ENCODE measurements at regions not wholly inside any gene's neighbourhood (a gene's known extent, or its start where the extent isn't known, plus 50 kb on each side); places are given as distances from the start of the nearest gene placed in this dataset.
"Not testable (repeated sequence)": the region's sequence is repeated elsewhere in the genome, so short reads cannot be mapped to it uniquely, and the experiment has no call there.

DNA sequence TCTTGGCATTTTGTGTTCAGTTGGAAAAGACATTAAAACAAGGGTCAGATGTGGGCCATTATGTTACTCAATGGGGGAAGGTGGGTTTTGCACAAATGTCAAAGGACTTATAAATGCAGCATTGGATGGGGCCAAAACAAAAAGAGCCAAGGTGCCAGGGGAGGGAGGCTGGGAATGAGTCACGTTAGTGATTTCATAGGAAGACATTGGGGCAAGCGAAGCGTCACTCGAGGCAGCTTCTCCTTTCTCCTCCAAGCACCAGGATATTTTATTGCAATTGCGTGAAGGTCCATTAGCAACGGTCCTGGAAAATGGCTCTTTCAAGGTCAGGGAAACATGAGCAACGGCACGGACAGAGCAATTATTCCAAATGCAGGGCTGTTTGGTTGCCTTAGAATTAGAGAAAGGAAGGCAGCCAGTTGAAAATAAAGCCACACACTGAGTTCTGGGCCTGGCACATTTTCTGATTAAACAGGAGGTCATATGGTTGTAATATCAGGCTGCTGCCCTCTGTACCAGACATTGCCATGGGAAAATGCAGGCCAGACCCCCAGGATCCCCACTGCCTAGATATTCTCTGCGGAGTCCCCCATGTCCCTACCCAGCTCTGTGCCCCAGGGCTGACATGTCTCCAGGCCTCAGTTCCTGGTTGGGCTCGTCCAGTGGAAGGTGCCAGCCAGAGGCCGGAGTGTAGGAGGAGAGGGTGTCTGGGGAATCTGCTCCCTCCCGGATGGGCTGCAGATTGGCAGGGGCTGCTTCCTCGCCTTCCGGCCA, 63.3 kb upstream of the NANOS1 start:
- Mint-ChIP-seq H3K27ac (no peak overlapping the region), H3K36me3 (ENCODE audit: low read depth) (peaks cover 7% of the 10 kb centered on the region), H3K4me1 (peaks cover 3% of the 10 kb centered on the region), H3K27me3 (peaks cover 56% of the 10 kb centered on the region), H3K4me3 (no peak overlapping the region)
- ATAC-seq = no peak
- DNase-seq = no peak
- no peaks in the 10 kb centered on the region for H3K9me3 ChIP-seq (ENCODE audit: control insufficient read depth, low read length, poor library complexity, severe bottlenecking)

DNA sequence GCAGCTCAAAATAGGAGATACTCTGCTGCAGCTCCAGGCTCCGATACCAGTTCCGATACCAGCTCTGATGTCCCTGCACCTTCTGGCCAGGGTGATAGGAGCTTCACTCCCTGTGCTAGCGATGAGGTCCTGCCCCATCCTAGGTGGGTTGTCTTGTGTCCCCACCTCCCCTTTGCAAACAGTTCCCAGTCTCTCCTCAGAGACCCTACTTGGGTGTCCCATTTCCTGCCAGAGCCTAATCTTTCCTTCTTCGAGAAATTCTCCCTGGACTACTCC, 62.7 kb upstream of the NANOS1 start:
- Mint-ChIP-seq H3K36me3 (ENCODE audit: low read depth) (peaks cover 7% of the 10 kb centered on the region), H3K27ac (no peak overlapping the region), H3K4me3 (no peak overlapping the region), H3K4me1 (no peaks in the 10 kb centered on the region), H3K27me3 (peaks cover 61% of the 10 kb centered on the region)
- ATAC-seq (no peak), DNase-seq (no peak)
- H3K9me3 ChIP-seq (ENCODE audit: control insufficient read depth, low read length, poor library complexity, severe bottlenecking) = no peaks in the 10 kb centered on the region

DNA sequence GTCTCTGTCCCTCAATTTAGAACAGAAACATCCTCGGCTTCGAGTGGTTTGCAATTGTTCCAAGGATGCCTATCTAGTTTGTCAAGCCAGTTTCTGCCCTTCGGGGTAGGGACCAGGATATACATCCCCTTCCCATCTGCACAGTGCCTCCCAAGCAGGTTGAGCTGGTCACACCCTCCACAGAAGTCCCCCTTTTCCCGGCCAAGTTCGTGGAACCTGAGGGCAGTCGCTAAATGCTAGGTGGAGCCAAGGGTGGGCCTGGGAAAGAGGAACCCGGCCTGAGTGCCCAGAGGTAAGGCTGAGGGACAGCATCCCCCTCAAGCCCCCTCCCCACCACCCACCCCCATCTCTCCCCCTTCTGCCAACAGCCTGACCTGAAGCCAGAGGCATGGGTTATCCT, 62.4 kb upstream of the NANOS1 start:
- no peaks in the 10 kb centered on the region for H3K9me3 ChIP-seq (ENCODE audit: control insufficient read depth, low read length, poor library complexity, severe bottlenecking)
- peaks cover 7% of the 10 kb centered on the region for H3K36me3 Mint-ChIP-seq (ENCODE audit: low read depth)
- H3K27ac Mint-ChIP-seq = no peak overlapping the region
- H3K27me3 Mint-ChIP-seq = peaks cover 64% of the 10 kb centered on the region
- DNase-seq = no peak
- no peaks in the 10 kb centered on the region for H3K4me1 Mint-ChIP-seq
- no peak overlapping the region for H3K4me3 Mint-ChIP-seq
- ATAC-seq = no peak

DNA sequence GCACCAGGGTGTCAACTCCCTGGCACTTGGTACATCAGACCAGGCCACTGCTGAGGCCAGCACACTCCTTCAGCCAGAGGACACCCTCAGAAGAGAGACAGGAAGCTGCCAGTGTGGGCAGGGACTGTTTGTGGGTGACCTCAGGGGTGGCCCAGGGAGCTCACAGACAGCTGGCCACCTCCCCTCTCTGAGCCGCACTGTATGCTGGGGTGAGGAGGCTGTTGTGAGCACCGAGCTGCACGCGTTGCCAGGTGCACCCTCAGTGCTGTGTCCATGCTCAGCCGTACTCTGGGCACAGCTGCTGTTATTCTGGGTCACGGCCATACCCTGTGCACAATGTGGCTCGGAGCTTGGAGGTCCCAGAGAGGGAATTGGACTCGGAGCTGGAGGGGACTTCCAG, 61.5 kb upstream of the NANOS1 start:
- H3K9me3 ChIP-seq (ENCODE audit: control insufficient read depth, low read length, poor library complexity, severe bottlenecking) = no peaks in the 10 kb centered on the region
- H3K27ac Mint-ChIP-seq = no peak overlapping the region
- no peak overlapping the region for H3K4me3 Mint-ChIP-seq
- ATAC-seq (no peak), DNase-seq (no peak)
- H3K27me3 Mint-ChIP-seq = peaks cover 58% of the 10 kb centered on the region
- no peaks in the 10 kb centered on the region for H3K4me1 Mint-ChIP-seq
- H3K36me3 Mint-ChIP-seq (ENCODE audit: low read depth) = peaks cover 7% of the 10 kb centered on the region

DNA sequence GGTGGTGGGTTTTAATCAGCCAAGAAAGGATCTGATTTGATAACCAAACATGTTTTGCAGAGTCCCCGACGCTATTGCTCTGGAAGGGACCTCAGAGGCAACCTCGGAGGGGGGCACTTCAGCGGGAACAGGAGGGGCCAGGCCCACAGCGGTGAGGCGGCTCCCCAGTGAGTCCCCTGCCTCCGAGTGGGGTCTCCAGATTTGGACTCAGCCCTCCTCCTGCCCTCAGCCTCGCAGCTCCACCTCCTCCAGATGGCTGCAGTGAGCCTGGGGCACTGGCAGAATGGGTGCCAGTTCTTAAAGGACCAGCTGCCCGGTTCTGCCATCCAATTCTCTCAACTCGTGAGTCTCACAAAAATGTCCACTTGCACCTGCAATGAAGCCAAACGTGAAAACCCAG, 61.0 kb upstream of the NANOS1 start:
- no peaks in the 10 kb centered on the region for H3K9me3 ChIP-seq (ENCODE audit: control insufficient read depth, low read length, poor library complexity, severe bottlenecking)
- no peak overlapping the region for H3K4me3 Mint-ChIP-seq
- H3K4me1 Mint-ChIP-seq = no peaks in the 10 kb centered on the region
- no peak for ATAC-seq
- peaks cover 7% of the 10 kb centered on the region for H3K36me3 Mint-ChIP-seq (ENCODE audit: low read depth)
- H3K27me3 Mint-ChIP-seq = peaks cover 54% of the 10 kb centered on the region
- H3K27ac Mint-ChIP-seq = no peak overlapping the region
- no peak for DNase-seq

DNA sequence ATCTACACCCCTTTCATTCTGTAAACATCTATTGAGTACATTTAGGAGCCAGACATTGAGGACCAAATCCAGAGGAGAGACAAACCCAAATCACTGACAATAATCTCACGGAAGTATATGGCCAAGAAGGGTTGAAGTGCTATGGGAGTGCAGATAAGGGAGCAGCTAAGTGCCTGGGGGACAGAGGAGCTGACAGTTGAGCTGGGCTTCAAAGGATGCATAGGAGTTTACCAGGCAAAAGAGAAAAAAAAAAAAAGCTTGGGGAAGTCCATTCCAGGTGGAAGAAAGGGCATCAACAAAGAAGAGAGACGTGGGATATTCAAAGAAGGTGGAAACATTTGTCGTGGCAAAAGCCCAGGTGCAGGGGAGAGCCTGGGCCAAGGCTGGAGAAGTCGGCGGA, 60.5 kb upstream of the NANOS1 start:
- DNase-seq (no peak), ATAC-seq (no peak)
- peaks cover 7% of the 10 kb centered on the region for H3K36me3 Mint-ChIP-seq (ENCODE audit: low read depth)
- no peaks in the 10 kb centered on the region for H3K9me3 ChIP-seq (ENCODE audit: control insufficient read depth, low read length, poor library complexity, severe bottlenecking)
- peaks cover 48% of the 10 kb centered on the region for H3K27me3 Mint-ChIP-seq
- no peaks in the 10 kb centered on the region for H3K4me1 Mint-ChIP-seq
- H3K4me3 Mint-ChIP-seq = no peak overlapping the region
- no peak overlapping the region for H3K27ac Mint-ChIP-seq

DNA sequence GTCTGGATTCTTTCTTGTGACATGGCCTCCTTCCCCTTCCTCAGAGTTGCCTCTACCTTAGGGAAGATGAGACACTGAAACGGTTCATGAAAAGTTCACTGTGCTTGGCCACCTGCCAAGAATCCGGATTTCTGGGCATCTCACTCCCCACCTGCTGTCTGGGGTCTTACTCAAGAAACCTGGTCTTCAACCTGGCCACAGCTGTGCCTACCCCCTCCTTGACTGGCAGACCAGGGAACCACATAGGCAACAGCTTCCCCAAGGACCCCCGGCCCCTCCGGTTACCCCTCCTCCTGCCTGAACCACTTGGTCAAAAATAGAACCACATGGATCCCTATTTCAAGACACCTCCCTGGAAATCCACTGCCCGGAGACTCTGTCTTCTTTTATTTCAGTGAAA, 58.7 kb upstream of the NANOS1 start:
- no peak for DNase-seq

DNA sequence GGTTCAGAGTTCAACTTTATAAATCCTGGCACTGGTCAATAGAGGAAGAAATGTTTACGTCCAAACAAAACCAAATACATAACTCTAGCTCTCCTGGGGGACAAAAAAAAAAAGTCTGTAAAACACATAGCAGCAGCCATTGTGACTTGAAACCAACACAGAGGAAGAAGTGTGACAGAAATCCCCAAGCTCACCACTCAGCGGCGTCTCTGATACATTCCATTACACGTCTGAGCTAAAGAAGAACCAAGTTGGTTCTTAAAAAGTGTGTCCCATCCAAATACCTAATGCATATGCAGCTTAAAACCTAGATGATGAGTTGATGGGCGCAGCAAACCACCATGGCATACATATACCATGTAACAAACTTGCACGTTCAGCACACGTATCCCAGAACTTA, 58.3 kb upstream of the NANOS1 start:
- Mint-ChIP-seq H3K4me3 (no peak overlapping the region), H3K27ac (no peak overlapping the region), H3K36me3 (ENCODE audit: low read depth) (peaks cover 4% of the 10 kb centered on the region), H3K27me3 (peaks cover 31% of the 10 kb centered on the region), H3K4me1 (no peaks in the 10 kb centered on the region)
- H3K9me3 ChIP-seq (ENCODE audit: control insufficient read depth, low read length, poor library complexity, severe bottlenecking) = no peaks in the 10 kb centered on the region
- no peak for ATAC-seq
- no peak for DNase-seq

More for the DNA sequence above, 58.7 kb upstream of the NANOS1 start:
- H3K9me3 ChIP-seq (ENCODE audit: control insufficient read depth, low read length, poor library complexity, severe bottlenecking) = no peaks in the 10 kb centered on the region
- no peaks in the 10 kb centered on the region for H3K4me1 Mint-ChIP-seq
- no peak overlapping the region for H3K27ac Mint-ChIP-seq
- peaks cover 35% of the 10 kb centered on the region for H3K27me3 Mint-ChIP-seq
- ATAC-seq = no peak
- H3K4me3 Mint-ChIP-seq = no peak overlapping the region
- H3K36me3 Mint-ChIP-seq (ENCODE audit: low read depth) = peaks cover 7% of the 10 kb centered on the region

DNA sequence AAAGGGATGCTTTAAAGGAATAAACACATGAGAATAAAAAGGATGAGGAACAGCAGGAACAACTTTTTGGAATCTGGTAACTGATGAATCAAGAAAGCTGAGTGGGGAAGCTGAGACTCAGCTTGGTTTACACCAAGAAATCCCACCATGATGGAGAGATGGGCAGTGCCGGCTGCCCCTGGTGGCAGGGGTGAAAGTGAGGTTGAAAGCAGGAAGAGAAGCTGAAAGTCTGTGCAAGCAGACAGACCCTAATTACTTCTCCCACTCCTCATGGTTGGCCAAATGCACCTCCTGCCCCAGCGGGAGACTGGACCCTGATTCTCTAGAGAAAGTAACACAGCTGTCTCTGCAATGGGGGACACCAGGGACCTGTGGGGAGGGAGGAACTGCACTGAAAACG, 57.6 kb upstream of the NANOS1 start:
- Mint-ChIP-seq H3K4me1 (no peaks in the 10 kb centered on the region), H3K4me3 (no peak overlapping the region), H3K27me3 (peaks cover 27% of the 10 kb centered on the region), H3K36me3 (ENCODE audit: low read depth) (peaks cover 3% of the 10 kb centered on the region), H3K27ac (no peak overlapping the region)
- no peaks in the 10 kb centered on the region for H3K9me3 ChIP-seq (ENCODE audit: control insufficient read depth, low read length, poor library complexity, severe bottlenecking)
- no peak for ATAC-seq
- DNase-seq = no peak

DNA sequence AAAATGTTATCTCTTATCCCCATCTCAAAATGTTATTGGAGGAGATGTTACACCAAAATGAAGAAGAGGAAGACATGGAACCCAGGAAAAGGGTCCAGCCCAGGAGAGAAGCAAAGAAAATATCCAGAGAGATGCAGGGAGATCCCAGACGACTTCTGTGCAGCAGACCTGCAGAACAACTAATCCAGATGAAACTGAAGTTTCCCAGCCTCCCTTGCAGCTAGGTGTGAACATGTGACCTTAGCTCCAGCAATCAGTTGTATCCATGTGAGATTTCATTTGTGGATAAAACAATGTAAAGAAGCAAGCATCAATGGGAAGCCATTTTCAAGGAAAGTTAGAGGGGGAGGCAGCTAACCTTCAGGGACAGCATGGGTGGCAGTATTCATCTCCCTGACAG, 55.8 kb upstream of the NANOS1 start:
- ATAC-seq = no peak
- no peak overlapping the region for H3K27ac Mint-ChIP-seq
- H3K36me3 Mint-ChIP-seq (ENCODE audit: low read depth) = peaks cover 3% of the 10 kb centered on the region

DNA sequence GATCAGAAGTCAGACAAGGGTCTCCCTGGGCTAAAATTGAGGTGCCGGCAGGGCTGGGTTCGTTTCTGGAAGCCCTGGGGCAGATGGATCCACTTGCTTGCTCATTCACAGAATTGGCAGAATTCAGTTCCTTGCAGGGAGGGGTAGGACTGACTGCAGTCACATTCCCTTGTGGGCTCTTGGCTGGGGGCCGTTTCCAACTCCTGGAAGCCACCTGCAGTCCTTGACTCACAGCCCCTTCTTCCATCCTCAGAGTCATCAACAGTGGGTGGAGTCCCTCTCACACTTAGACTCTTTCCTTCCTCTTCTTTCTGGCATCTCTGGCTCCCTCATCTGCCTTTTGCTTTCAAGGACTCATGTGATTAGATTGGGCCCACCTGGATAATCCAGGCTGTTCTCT, 54.6 kb upstream of the NANOS1 start:
- no peaks in the 10 kb centered on the region for H3K36me3 Mint-ChIP-seq (ENCODE audit: low read depth)
- H3K27me3 Mint-ChIP-seq = peaks cover 18% of the 10 kb centered on the region
- H3K27ac Mint-ChIP-seq = no peak overlapping the region
- no peak overlapping the region for H3K4me3 Mint-ChIP-seq
- no peaks in the 10 kb centered on the region for H3K4me1 Mint-ChIP-seq
- H3K9me3 ChIP-seq (ENCODE audit: control insufficient read depth, low read length, poor library complexity, severe bottlenecking) = no peaks in the 10 kb centered on the region
- ATAC-seq (no peak), DNase-seq (no peak)

More for the DNA sequence above, 55.8 kb upstream of the NANOS1 start:
- no peak for DNase-seq
- peaks cover 27% of the 10 kb centered on the region for H3K27me3 Mint-ChIP-seq
- no peaks in the 10 kb centered on the region for H3K4me1 Mint-ChIP-seq
- no peaks in the 10 kb centered on the region for H3K9me3 ChIP-seq (ENCODE audit: control insufficient read depth, low read length, poor library complexity, severe bottlenecking)
- H3K4me3 Mint-ChIP-seq = no peak overlapping the region

DNA sequence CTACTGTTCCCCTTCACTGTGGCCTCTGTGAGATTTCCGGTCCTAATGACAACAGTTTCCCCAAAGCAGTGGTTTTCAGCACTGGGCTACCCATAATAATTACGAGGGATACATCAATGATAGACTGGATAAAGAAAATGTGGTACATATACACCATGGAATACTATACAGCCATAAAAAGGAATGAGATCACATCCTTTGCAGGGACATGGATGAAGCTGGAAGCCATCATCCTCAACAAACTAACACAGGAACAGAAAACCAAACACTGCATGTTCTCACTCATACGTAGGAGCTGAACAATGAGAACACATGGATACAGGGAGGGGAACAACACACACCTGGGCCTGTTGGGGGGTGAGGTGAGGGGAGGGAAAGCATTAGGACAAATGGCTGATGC, 53.3 kb upstream of the NANOS1 start:
- not testable (repeated sequence) for H3K4me3 Mint-ChIP-seq; H3K9me3 ChIP-seq (ENCODE audit: control insufficient read depth, low read length, poor library complexity, severe bottlenecking); H3K27ac Mint-ChIP-seq; H3K36me3 Mint-ChIP-seq (ENCODE audit: low read depth); H3K4me1 Mint-ChIP-seq; DNase-seq; ATAC-seq
- H3K27me3 Mint-ChIP-seq = peaks cover 14% of the 10 kb centered on the region

DNA sequence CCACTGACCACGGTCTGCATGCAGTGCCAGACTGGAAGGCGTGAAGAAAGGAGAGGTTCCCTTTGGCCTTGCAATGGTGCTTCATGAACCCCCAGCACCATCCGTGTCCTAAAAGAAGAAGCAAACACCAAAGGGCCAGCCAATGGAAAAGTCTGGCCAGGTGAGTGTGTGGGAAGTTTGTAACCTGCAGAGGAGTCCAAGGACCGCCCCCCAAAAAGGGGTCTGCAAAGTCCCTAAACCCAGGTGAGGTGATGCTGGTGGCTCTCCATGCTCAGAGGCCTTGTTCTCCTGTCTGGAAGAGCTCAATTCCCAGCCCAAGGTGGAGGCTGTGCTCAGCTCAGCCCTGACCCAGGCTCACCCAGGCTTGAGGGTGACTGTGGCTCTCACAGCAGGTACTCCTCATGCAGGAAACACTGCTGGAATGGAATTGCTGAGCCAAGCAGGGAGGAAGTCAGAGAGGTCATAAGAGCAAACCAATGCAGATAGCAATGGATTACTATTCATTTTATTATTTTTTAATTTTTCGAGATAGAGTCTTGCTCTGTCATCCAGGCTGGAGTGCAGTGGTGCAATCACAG, 52.4 kb upstream of the NANOS1 start:
- Mint-ChIP-seq H3K4me1 (no peaks in the 10 kb centered on the region), H3K36me3 (ENCODE audit: low read depth) (no peaks in the 10 kb centered on the region)
- ATAC-seq = no peak

DNA sequence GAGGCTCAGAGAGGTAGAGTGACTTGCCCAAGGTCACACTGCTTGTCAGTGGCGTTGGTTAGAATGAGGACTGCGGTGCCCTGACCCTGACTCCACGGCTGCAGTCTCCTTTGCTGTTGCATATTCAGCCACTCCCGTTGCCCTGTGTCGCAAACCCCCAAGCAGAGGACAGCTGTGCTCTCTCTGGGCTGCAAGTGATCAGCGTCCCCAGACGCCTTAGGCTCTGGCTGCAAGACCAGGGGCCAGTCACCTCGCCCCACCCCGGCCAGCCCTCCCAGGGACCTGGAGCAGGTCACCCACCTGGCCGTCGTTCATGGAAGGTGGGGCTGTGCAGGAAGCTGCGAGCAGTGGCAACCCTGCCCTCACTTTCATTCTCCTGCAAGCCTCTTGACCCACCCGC, 51.7 kb upstream of the NANOS1 start:
- Mint-ChIP-seq H3K4me3 (no peak overlapping the region), H3K36me3 (ENCODE audit: low read depth) (no peaks in the 10 kb centered on the region), H3K27ac (no peak overlapping the region), H3K27me3 (peaks cover 6% of the 10 kb centered on the region), H3K4me1 (no peaks in the 10 kb centered on the region)
- no peak for ATAC-seq
- no peak for DNase-seq
- H3K9me3 ChIP-seq (ENCODE audit: control insufficient read depth, low read length, poor library complexity, severe bottlenecking) = no peaks in the 10 kb centered on the region

More for the DNA sequence above, 52.4 kb upstream of the NANOS1 start:
- DNase-seq = no peak
- H3K9me3 ChIP-seq (ENCODE audit: control insufficient read depth, low read length, poor library complexity, severe bottlenecking) = no peaks in the 10 kb centered on the region
- Mint-ChIP-seq H3K27ac (no peak overlapping the region), H3K4me3 (no peak overlapping the region), H3K27me3 (peaks cover 6% of the 10 kb centered on the region)
